SK-N-MC (cell line): ENCODE measurements at regions not wholly inside any gene's neighbourhood (a gene's known extent, or its start where the extent isn't known, plus 50 kb on each side); places are given as distances from the start of the nearest gene placed in this dataset.

ENCODE experiments used
- EZH2 ChIP-seq: fragments of 200-600 bp; sonication (generic); IDR thresholded peaks from one replicate; pipeline ENCODE4 v1.6.1; 2017; ENCODE audit warnings: antibody characterized with exemption
- POLR2AphosphoS5 ChIP-seq: IDR thresholded peaks from 2 replicates; pipeline ENCODE4 v1.6.1; 2012; ENCODE audit warnings: mild to moderate bottlenecking, low read depth, low read length, borderline replicate concordance

- no peak for TF ChIP-seq EZH2
- TF ChIP-seq POLR2AphosphoS5: no peak
These were observed 1076.5 kb upstream of the ZEB2 start for GRCh38 chr2:145596416-145596815.
